Loucy (cell line): ENCODE measurements at regions not wholly inside any gene's neighbourhood (a gene's known extent, or its start where the extent isn't known, plus 50 kb on each side); places are given as distances from the start of the nearest gene placed in this dataset.

Experiments used
- H2AFZ ChIP-seq: fragments of 200-600 bp; sonication (generic); 2 replicates; pipeline ENCODE4 v1.6.0; 2016; ENCODE audit warnings: antibody characterized with exemption, mild to moderate bottlenecking, low read length, moderate library complexity
- H3F3A ChIP-seq: fragments of 200-600 bp; 2 replicates; pipeline ENCODE4 v1.6.0; 2016; ENCODE audit warnings: antibody characterized with exemption, low read depth, mild to moderate bottlenecking
- H3K27me3 ChIP-seq: fragments of 200-600 bp; sonication (generic); 2 replicates; pipeline ENCODE4 v1.6.1; 2014; ENCODE audit warnings: low read length, mild to moderate bottlenecking; ENCODE audit not compliant: insufficient read depth, poor library complexity, severe bottlenecking
- H3K36me3 ChIP-seq: fragments of 200-600 bp; sonication (generic); 2 replicates; pipeline ENCODE4 v1.6.1; 2016; ENCODE audit warnings: low read length; ENCODE audit not compliant: insufficient read depth
- H3K4me1 ChIP-seq: fragments of 200-600 bp; sonication (generic); 2 replicates; pipeline ENCODE4 v1.5.1; 2014; ENCODE audit warnings: low read length, mild to moderate bottlenecking; ENCODE audit not compliant: insufficient read depth, poor library complexity, severe bottlenecking
- H3K4me2 ChIP-seq: fragments of 200-600 bp; sonication (generic); 2 replicates; pipeline ENCODE4 v1.6.0; 2014; ENCODE audit warnings: antibody characterized with exemption, low read length, low read depth, mild to moderate bottlenecking; ENCODE audit not compliant: poor library complexity, severe bottlenecking
- H3K4me3 ChIP-seq: fragments of 200-600 bp; sonication (generic); 2 replicates; pipeline ENCODE4 v1.5.1; 2014; ENCODE audit warnings: low read length, mild to moderate bottlenecking, mixed read lengths; ENCODE audit not compliant: poor library complexity, severe bottlenecking
- H3K79me2 ChIP-seq: fragments of 200-600 bp; sonication (generic); 2 replicates; pipeline ENCODE4 v1.6.1; 2014; ENCODE audit warnings: low read length; ENCODE audit not compliant: insufficient read depth
- H3K9ac ChIP-seq: fragments of 200-600 bp; sonication (generic); 2 replicates; pipeline ENCODE4 v1.6.0; 2014; ENCODE audit warnings: mild to moderate bottlenecking, low read depth, low read length, moderate library complexity; ENCODE audit not compliant: poor library complexity, severe bottlenecking
- H3K9me2 ChIP-seq: fragments of 200-600 bp; sonication (generic); replicated peaks from 2 replicates; pipeline ENCODE4 v1.6.1; 2016; ENCODE audit warnings: low read depth, low read length, mixed read lengths
- H3K9me3 ChIP-seq: fragments of 200-600 bp; sonication (generic); 2 replicates; pipeline ENCODE4 v1.6.1; 2014; ENCODE audit warnings: mild to moderate bottlenecking, antibody characterized with exemption, low read length, low read depth; ENCODE audit not compliant: insufficient read depth
- H4K20me1 ChIP-seq: fragments of 200-600 bp; sonication (generic); 2 replicates; pipeline ENCODE4 v1.6.0; 2014; ENCODE audit warnings: antibody characterized with exemption, low read length, mild to moderate bottlenecking; ENCODE audit not compliant: insufficient read depth, poor library complexity, severe bottlenecking
- CTCF ChIP-seq: fragments of 200-600 bp; sonication (generic); conservative IDR thresholded peaks from 2 replicates; pipeline ENCODE4 v1.5.1; 2014; ENCODE audit warnings: mild to moderate bottlenecking, antibody characterized with exemption, low read length
- EZH2phosphoT487 ChIP-seq: fragments of 200-600 bp; IDR thresholded peaks from 2 replicates; pipeline ENCODE4 v1.6.1; 2018; ENCODE audit warnings: antibody characterized with exemption, mild to moderate bottlenecking, moderate library complexity, borderline replicate concordance

GRCh38 chr10:52451817-52452216 is 137.7 kb downstream of the DKK1 start:
- Histone ChIP-seq H3F3A (no peaks in the 10 kb centered on the region), H4K20me1 (no peaks in the 10 kb centered on the region), H3K9ac (no peak overlapping the region), H2AFZ (no peak overlapping the region), H3K9me3 (no peaks in the 10 kb centered on the region), H3K4me3 (no peak overlapping the region), H3K4me2 (no peak overlapping the region), H3K79me2 (no peaks in the 10 kb centered on the region), H3K36me3 (no peaks in the 10 kb centered on the region), H3K4me1 (no peaks in the 10 kb centered on the region), H3K9me2 (no peaks in the 10 kb centered on the region), H3K27me3 (no peaks in the 10 kb centered on the region)
- TF ChIP-seq EZH2phosphoT487 (no peak), CTCF (no peak)

GRCh38 chr10:52452600-52453493 is 138.8 kb downstream of the DKK1 start:
- Histone ChIP-seq H3K9ac (no peak overlapping the region), H3K4me2 (no peak overlapping the region), H3K79me2 (no peaks in the 10 kb centered on the region), H4K20me1 (no peaks in the 10 kb centered on the region), H3K9me2 (no peaks in the 10 kb centered on the region), H3F3A (no peaks in the 10 kb centered on the region), H3K27me3 (no peaks in the 10 kb centered on the region), H3K9me3 (no peaks in the 10 kb centered on the region), H3K4me1 (no peaks in the 10 kb centered on the region), H3K4me3 (no peak overlapping the region), H2AFZ (no peak overlapping the region), H3K36me3 (no peaks in the 10 kb centered on the region)
- TF ChIP-seq EZH2phosphoT487 (no peak), CTCF (no peak)

GRCh38 chr10:52453501-52453900 is 139.4 kb downstream of the DKK1 start:
- Histone ChIP-seq H3K36me3 (no peaks in the 10 kb centered on the region), H3F3A (no peaks in the 10 kb centered on the region), H3K9me3 (no peaks in the 10 kb centered on the region), H3K9ac (no peak overlapping the region), H3K79me2 (no peaks in the 10 kb centered on the region), H3K9me2 (no peaks in the 10 kb centered on the region), H2AFZ (no peak overlapping the region), H3K4me3 (no peak overlapping the region), H3K4me1 (no peaks in the 10 kb centered on the region), H3K27me3 (no peaks in the 10 kb centered on the region), H3K4me2 (no peak overlapping the region), H4K20me1 (no peaks in the 10 kb centered on the region)
- TF ChIP-seq CTCF (no peak), EZH2phosphoT487 (no peak)
